Neural progenitor cell (in vitro differentiated cells): ENCODE measurements at regions not wholly inside any gene's neighbourhood (a gene's known extent, or its start where the extent isn't known, plus 50 kb on each side); places are given as distances from the start of the nearest gene placed in this dataset.

ENCODE experiments used
- DNase-seq: peaks from one replicate; pipeline ENCODE4 v3.0.0-alpha.2; 2016; ENCODE audit warnings: low spot score
- H2AFZ ChIP-seq: fragments of 200-600 bp; sonication (generic); replicated peaks from 2 replicates; pipeline ENCODE4 v1.6.1; 2016; ENCODE audit warnings: antibody characterized with exemption
- H3F3A ChIP-seq: fragments of 200-600 bp; sonication (generic); 2 replicates; pipeline ENCODE4 v1.6.1; 2016; ENCODE audit warnings: antibody characterized with exemption, low read depth
- H3K27ac ChIP-seq: fragments of 200-600 bp; sonication (generic); 2 replicates; pipeline ENCODE4 v1.5.1; 2016; ENCODE audit warnings: mild to moderate bottlenecking
- H3K27me3 ChIP-seq: fragments of 200-600 bp; sonication (generic); 2 replicates; pipeline ENCODE4 v1.6.1; 2016; ENCODE audit warnings: mild to moderate bottlenecking, moderate library complexity
- H3K36me3 ChIP-seq: fragments of 200-600 bp; sonication (generic); 2 replicates; pipeline ENCODE4 v1.5.1; 2016
- H3K4me1 ChIP-seq: fragments of 200-600 bp; sonication (generic); 2 replicates; pipeline ENCODE4 v1.6.1; 2016; ENCODE audit warnings: mixed run types
- H3K4me2 ChIP-seq: fragments of 200-600 bp; sonication (generic); 2 replicates; pipeline ENCODE4 v1.6.1; 2016
- H3K4me3 ChIP-seq: fragments of 200-600 bp; sonication (generic); 2 replicates; pipeline ENCODE4 v1.5.1; 2016
- H3K79me2 ChIP-seq: fragments of 200-600 bp; sonication (generic); 2 replicates; pipeline ENCODE4 v1.6.1; 2016; ENCODE audit warnings: low read depth
- H3K9ac ChIP-seq: fragments of 200-600 bp; sonication (generic); 2 replicates; pipeline ENCODE4 v1.6.1; 2016
- H3K9me3 ChIP-seq: fragments of 200-600 bp; sonication (generic); 2 replicates; pipeline ENCODE4 v1.5.1; 2016; ENCODE audit warnings: low read depth
- H4K20me1 ChIP-seq: fragments of 200-600 bp; sonication (generic); 2 replicates; pipeline ENCODE4 v1.6.1; 2016; ENCODE audit warnings: low read depth
- H3K27ac Mint-ChIP-seq: 3 replicates; pipeline ENCODE4 v1.8.0; 2021; ENCODE audit warnings: mixed read lengths
- H3K27me3 Mint-ChIP-seq: 2 replicates; pipeline ENCODE4 v1.8.0; 2022; ENCODE audit warnings: low read depth, mild to moderate bottlenecking, inconsistent platforms, moderate library complexity, mixed read lengths; ENCODE audit not compliant: insufficient read depth
- H3K36me3 Mint-ChIP-seq: 3 replicates; pipeline ENCODE4 v1.8.0; 2021; ENCODE audit warnings: mixed read lengths
- H3K4me1 Mint-ChIP-seq: 3 replicates; pipeline ENCODE4 v1.8.0; 2021; ENCODE audit warnings: mixed read lengths
- H3K4me3 Mint-ChIP-seq: 3 replicates; pipeline ENCODE4 v1.8.0; 2021; ENCODE audit warnings: mild to moderate bottlenecking, moderate library complexity, mixed read lengths
- H3K9me3 Mint-ChIP-seq: 3 replicates; pipeline ENCODE4 v1.8.0; 2020; ENCODE audit warnings: mixed read lengths
- CTCF ChIP-seq: fragments of 200-600 bp; sonication (generic); IDR thresholded peaks from 2 replicates; pipeline ENCODE4 v1.5.1; 2017; ENCODE audit warnings: antibody characterized with exemption, mild to moderate bottlenecking
- EZH2 ChIP-seq: fragments of 200-600 bp; sonication (generic); IDR thresholded peaks from 2 replicates; pipeline ENCODE4 v1.6.1; 2017; ENCODE audit warnings: antibody characterized with exemption, mild to moderate bottlenecking, moderate library complexity
- EZH2phosphoT487 ChIP-seq: fragments of 200-600 bp; sonication (generic); IDR thresholded peaks from 2 replicates; pipeline ENCODE4 v1.6.1; 2017; ENCODE audit warnings: antibody characterized with exemption

- Histone ChIP-seq H4K20me1 (no peaks in the 10 kb centered on the region), H3K79me2 (no peaks in the 10 kb centered on the region), H3F3A (no peaks in the 10 kb centered on the region), H3K9me3 (peaks cover 8% of the 10 kb centered on the region), H3K4me3 (no peak overlapping the region), H3K27ac (no peak overlapping the region), H3K4me1 (no peaks in the 10 kb centered on the region), H3K9ac (no peak overlapping the region), H3K4me2 (no peak overlapping the region), H3K36me3 (peaks cover 4% of the 10 kb centered on the region), H3K27me3 (no peaks in the 10 kb centered on the region), H2AFZ (no peak overlapping the region)
- TF ChIP-seq CTCF = no peak
- no peak for TF ChIP-seq EZH2
- TF ChIP-seq EZH2phosphoT487 = no peak
- peaks cover 15% of the 10 kb centered on the region for H3K9me3 Mint-ChIP-seq
- no peak overlapping the region for H3K4me3 Mint-ChIP-seq
- H3K27me3 Mint-ChIP-seq = no peaks in the 10 kb centered on the region
- peak; percentile 55 for DNase-seq
- H3K4me1 Mint-ChIP-seq = peaks cover 3% of the 10 kb centered on the region
- no peaks in the 10 kb centered on the region for H3K36me3 Mint-ChIP-seq
- H3K27ac Mint-ChIP-seq = no peak overlapping the region
These were observed 695.6 kb upstream of the GCFC2 start for GRCh38 chr2:76406134-76406855.

GRCh38 chr2:76393356-76393755 lies 682.6 kb upstream of the GCFC2 start:
- Histone ChIP-seq H3K9ac (no peak overlapping the region), H3K4me3 (no peak overlapping the region), H3K27ac (no peak overlapping the region), H3K4me2 (no peak overlapping the region), H3K27me3 (no peaks in the 10 kb centered on the region), H3K79me2 (no peaks in the 10 kb centered on the region), H3K9me3 (no peaks in the 10 kb centered on the region), H3K4me1 (no peaks in the 10 kb centered on the region), H2AFZ (no peak overlapping the region), H4K20me1 (no peaks in the 10 kb centered on the region), H3K36me3 (no peaks in the 10 kb centered on the region), H3F3A (no peaks in the 10 kb centered on the region)
- H3K27me3 Mint-ChIP-seq = no peaks in the 10 kb centered on the region
- H3K9me3 Mint-ChIP-seq = no peaks in the 10 kb centered on the region
- DNase-seq = no peak
- peaks cover 12% of the 10 kb centered on the region for H3K4me1 Mint-ChIP-seq
- no peak overlapping the region for H3K4me3 Mint-ChIP-seq
- no peak overlapping the region for H3K27ac Mint-ChIP-seq
- no peaks in the 10 kb centered on the region for H3K36me3 Mint-ChIP-seq
- TF ChIP-seq EZH2phosphoT487 = no peak
- no peak for TF ChIP-seq EZH2
- no peak for TF ChIP-seq CTCF

GRCh38 chr2:76391678-76392077 lies 681.0 kb upstream of the GCFC2 start:
- Histone ChIP-seq H3K4me3 (no peak overlapping the region), H3K36me3 (no peaks in the 10 kb centered on the region), H3K9me3 (no peaks in the 10 kb centered on the region), H3K79me2 (no peaks in the 10 kb centered on the region), H4K20me1 (no peaks in the 10 kb centered on the region), H3F3A (peaks cover 2% of the 10 kb centered on the region), H3K27ac (no peak overlapping the region), H3K27me3 (no peaks in the 10 kb centered on the region), H3K4me2 (no peak overlapping the region), H3K4me1 (peaks cover 9% of the 10 kb centered on the region), H2AFZ (peak overlapping the region; percentile 6), H3K9ac (no peak overlapping the region)
- H3K27me3 Mint-ChIP-seq = no peaks in the 10 kb centered on the region
- no peaks in the 10 kb centered on the region for H3K36me3 Mint-ChIP-seq
- no peaks in the 10 kb centered on the region for H3K9me3 Mint-ChIP-seq
- DNase-seq = no peak
- peaks cover 9% of the 10 kb centered on the region for H3K4me1 Mint-ChIP-seq
- no peak overlapping the region for H3K4me3 Mint-ChIP-seq
- no peak for TF ChIP-seq EZH2phosphoT487
- no peak for TF ChIP-seq CTCF
- no peak for TF ChIP-seq EZH2
- H3K27ac Mint-ChIP-seq = no peak overlapping the region
